ENCODE measurements at regions not wholly inside any gene's neighbourhood (a gene's known extent, or its start where the extent isn't known, plus 50 kb on each side); places are given as distances from the start of the nearest gene placed in this dataset.

DNA sequence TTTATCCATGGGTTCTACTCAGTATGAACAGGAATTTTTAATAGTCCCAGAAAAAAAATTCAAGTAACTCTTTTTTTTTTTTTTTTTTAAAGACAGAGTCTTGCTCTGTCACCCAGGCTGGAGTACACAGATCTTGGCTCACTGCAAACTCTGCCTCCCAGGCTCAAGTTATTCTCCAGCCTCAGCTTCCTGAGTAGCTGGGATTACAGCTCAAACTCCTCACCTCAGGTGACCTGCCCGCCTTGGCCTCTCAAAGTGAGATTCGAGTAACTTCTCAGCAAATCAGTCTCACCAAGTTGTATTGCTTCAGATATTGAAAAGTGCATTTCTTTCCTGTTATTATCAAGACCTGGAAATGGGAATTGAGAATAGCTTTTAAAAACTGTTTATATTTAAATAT is 281.2 kb upstream of the MINDY3 start:
- TF ChIP-seq EZH2 (IDR thresholded peaks at IDR 0.05; ENCODE audit: insufficient read depth, poor library complexity, severe bottlenecking) (no peak), EZH2phosphoT487 (IDR thresholded peaks at IDR 0.05; ENCODE audit: insufficient read depth, low read depth) (no peak)
